Right renal cortex interstitium (tissue), 3 donors: ENCODE measurements at regions not wholly inside any gene's neighbourhood (a gene's known extent, or its start where the extent isn't known, plus 50 kb on each side); places are given as distances from the start of the nearest gene placed in this dataset.
A peak's percentile ranks its signal among the peaks of the same experiment; 100 is the strongest.

Experiments used
- DNase-seq, 3 donors: peaks; one replicate each; pipeline ENCODE4 v3.0.0-alpha.2; 2013; ENCODE audit warnings: low read depth in 3 of 3, low spot score in 2 of 3

- no peak for DNase-seq
Observed at GRCh38 chr21:28758042-28758882, 234.4 kb downstream of the LTN1 start.

- DNase-seq, result no peak
Observed at GRCh38 chr21:28754862-28755261, 237.8 kb downstream of the LTN1 start.

GRCh38 chr21:28754127-28754611 lies 238.5 kb downstream of the LTN1 start:
- no peak for DNase-seq

- no peak for DNase-seq
Observed at GRCh38 chr21:28752131-28752530, 240.5 kb downstream of the LTN1 start.

GRCh38 chr21:28751176-28751575 lies 241.5 kb downstream of the LTN1 start:
- DNase-seq, result no peak

GRCh38 chr21:28750565-28750964 lies 242.1 kb downstream of the LTN1 start:
- DNase-seq, result no peak

- no peak for DNase-seq
Observed at GRCh38 chr21:28749536-28749935, 243.1 kb downstream of the LTN1 start.

GRCh38 chr21:28747464-28747863 lies 245.2 kb downstream of the LTN1 start:
- DNase-seq, result no peak

- no peak for DNase-seq
Observed at GRCh38 chr21:28746166-28746565, 246.5 kb downstream of the LTN1 start.

- DNase-seq, result peak; percentile 77 to 85 (median 83)
Observed at GRCh38 chr21:28745131-28746016, 247.3 kb downstream of the LTN1 start.

GRCh38 chr21:28743723-28744122 lies 249.0 kb downstream of the LTN1 start:
- no peak for DNase-seq

- no peak for DNase-seq
Observed at GRCh38 chr21:28742527-28742926, 250.2 kb downstream of the LTN1 start.

- no peak for DNase-seq
Observed at GRCh38 chr21:28740125-28740524, 252.6 kb downstream of the LTN1 start.

GRCh38 chr21:28738882-28739281 lies 253.8 kb downstream of the LTN1 start:
- no peak for DNase-seq

- DNase-seq, result no peak
Observed at GRCh38 chr21:28738420-28738704, 254.3 kb downstream of the LTN1 start.

- no peak for DNase-seq
Observed at GRCh38 chr21:28737674-28738419, 254.8 kb downstream of the LTN1 start.

GRCh38 chr21:28734522-28735175 lies 258.0 kb downstream of the LTN1 start:
- DNase-seq, result no peak

- no peak for DNase-seq
Observed at GRCh38 chr21:28731700-28732321, 260.9 kb downstream of the LTN1 start.

- no peak for DNase-seq
Observed at GRCh38 chr21:28729887-28730286, 262.8 kb downstream of the LTN1 start.

GRCh38 chr21:28727809-28728208 lies 264.9 kb downstream of the LTN1 start:
- DNase-seq, result no peak
